Psoas muscle (tissue), 7 donors: ENCODE measurements at regions not wholly inside any gene's neighbourhood (a gene's known extent, or its start where the extent isn't known, plus 50 kb on each side); places are given as distances from the start of the nearest gene placed in this dataset.
A peak's percentile ranks its signal among the peaks of the same experiment; 100 is the strongest.

Experiments
- ATAC-seq, 4 donors: fragments of 200-7000 bp; cut with Tn5 transposase; one replicate each; pipeline ENCODE4 v1.9.1; 2020; ENCODE audit warnings: moderate library complexity in 3 of 4, mild to moderate bottlenecking in 2 of 4
- DNase-seq, 2 donors: peaks; one replicate each; pipeline ENCODE4 v3.0.0-alpha.2; 2020
- H3K27ac ChIP-seq: fragments of 200-600 bp; one replicate; pipeline ENCODE4 v1.8.0; 2022
- H3K27me3 ChIP-seq, 3 donors: fragments of 200-600 bp in 1 of 3; one replicate each; pipeline versions ENCODE4 v1.6.1 to v1.8.0; 2013 to 2022; ENCODE audit warnings: low read length in 2 of 3, mild to moderate bottlenecking in 2 of 3, moderate library complexity in 1 of 3; ENCODE audit not compliant: insufficient read depth in 3 of 3
- H3K36me3 ChIP-seq, 2 donors: fragments of 200-600 bp in 1 of 2; one replicate each; pipeline versions ENCODE4 v1.6.1 to v1.8.0; 2013 to 2022; ENCODE audit warnings: low read depth in 1 of 2, mild to moderate bottlenecking in 1 of 2, moderate library complexity in 1 of 2; ENCODE audit not compliant: insufficient read depth in 1 of 2
- H3K4me1 ChIP-seq: fragments of 200-600 bp; one replicate; pipeline ENCODE4 v1.8.0; 2022
- H3K4me3 ChIP-seq: fragments of 200-600 bp; one replicate; pipeline ENCODE4 v1.8.0; 2022; ENCODE audit warnings: mild to moderate bottlenecking
- H3K9me3 ChIP-seq: fragments of 200-600 bp; one replicate; pipeline ENCODE4 v1.8.0; 2022
- WGBS, 3 donors: extraction: QIAGEN DNeasy Blood & Tissue Kit; methylation state at CpG; one replicate each; pipeline versions ENCODE4 v1.1.6 to v1.1.7; 2013; 5-methylcytosine and 5-hydroxymethylcytosine counted together
- intact Hi-C, 2 donors: fragments of 100-400 bp; cut with DNase I; formaldehyde crosslinking; loops; one replicate each; pipeline versions ENCODE4 v1.11.0 to v1.14.2; 2022
- TF ChIP-seq, protein P1 (sequence below): fragments of 200-600 bp; IDR thresholded peaks from one replicate; pipeline ENCODE4 v1.8.0; 2022; ENCODE audit warnings: antibody characterized with exemption
- donor health status: healthy with polysubstance abuse.
- donor health status: DM: no; HTN: no; CAD: no; lungs with moderate emphysema.
- donor health status: Bipolar disorder and iron deficiency.
- donor health status: healthy.
- donor health status: DM: yes; HTN: yes; CAD: no.
- donor health status: DM: no; HTN: no; CAD: no.
- donor health status: DM: yes; HTN: yes; CAD: no.

DNA sequence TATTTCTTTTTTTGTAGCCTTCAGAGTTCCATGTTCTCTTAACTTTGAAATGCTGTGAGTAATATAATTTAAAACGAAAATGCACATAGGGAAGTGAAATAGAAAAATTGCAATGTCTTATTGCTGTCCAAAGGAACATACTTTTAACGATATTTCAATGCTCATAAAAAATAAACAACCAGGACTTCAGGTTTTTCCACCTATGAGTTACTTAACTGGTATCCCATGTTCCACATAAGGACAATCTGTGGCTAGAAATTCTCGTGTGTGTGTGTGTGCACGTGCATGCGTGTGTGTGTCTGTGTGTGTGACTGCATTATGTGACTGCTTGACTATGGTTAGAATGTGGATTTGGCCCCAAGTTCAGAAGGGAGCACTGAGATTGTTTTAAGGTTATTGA, 200.8 kb upstream of the ADGRL4 start:
- ATAC-seq (no peak), DNase-seq (no peak)
- Histone ChIP-seq H3K27ac (no peak overlapping the region), H3K27me3 (no peaks in the 10 kb centered on the region), H3K36me3 (no peaks in the 10 kb centered on the region), H3K4me3 (no peak overlapping the region), H3K4me1 (no peaks in the 10 kb centered on the region), H3K9me3 (no peaks in the 10 kb centered on the region)
- 84 to 92% (median 84%) methylated on average over 5 of the region's 5 CpGs for WGBS, 3 donors
- intact Hi-C loops, result no loop called here
- TF ChIP-seq, protein P1, sequence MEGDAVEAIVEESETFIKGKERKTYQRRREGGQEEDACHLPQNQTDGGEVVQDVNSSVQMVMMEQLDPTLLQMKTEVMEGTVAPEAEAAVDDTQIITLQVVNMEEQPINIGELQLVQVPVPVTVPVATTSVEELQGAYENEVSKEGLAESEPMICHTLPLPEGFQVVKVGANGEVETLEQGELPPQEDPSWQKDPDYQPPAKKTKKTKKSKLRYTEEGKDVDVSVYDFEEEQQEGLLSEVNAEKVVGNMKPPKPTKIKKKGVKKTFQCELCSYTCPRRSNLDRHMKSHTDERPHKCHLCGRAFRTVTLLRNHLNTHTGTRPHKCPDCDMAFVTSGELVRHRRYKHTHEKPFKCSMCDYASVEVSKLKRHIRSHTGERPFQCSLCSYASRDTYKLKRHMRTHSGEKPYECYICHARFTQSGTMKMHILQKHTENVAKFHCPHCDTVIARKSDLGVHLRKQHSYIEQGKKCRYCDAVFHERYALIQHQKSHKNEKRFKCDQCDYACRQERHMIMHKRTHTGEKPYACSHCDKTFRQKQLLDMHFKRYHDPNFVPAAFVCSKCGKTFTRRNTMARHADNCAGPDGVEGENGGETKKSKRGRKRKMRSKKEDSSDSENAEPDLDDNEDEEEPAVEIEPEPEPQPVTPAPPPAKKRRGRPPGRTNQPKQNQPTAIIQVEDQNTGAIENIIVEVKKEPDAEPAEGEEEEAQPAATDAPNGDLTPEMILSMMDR, result no peak

DNA sequence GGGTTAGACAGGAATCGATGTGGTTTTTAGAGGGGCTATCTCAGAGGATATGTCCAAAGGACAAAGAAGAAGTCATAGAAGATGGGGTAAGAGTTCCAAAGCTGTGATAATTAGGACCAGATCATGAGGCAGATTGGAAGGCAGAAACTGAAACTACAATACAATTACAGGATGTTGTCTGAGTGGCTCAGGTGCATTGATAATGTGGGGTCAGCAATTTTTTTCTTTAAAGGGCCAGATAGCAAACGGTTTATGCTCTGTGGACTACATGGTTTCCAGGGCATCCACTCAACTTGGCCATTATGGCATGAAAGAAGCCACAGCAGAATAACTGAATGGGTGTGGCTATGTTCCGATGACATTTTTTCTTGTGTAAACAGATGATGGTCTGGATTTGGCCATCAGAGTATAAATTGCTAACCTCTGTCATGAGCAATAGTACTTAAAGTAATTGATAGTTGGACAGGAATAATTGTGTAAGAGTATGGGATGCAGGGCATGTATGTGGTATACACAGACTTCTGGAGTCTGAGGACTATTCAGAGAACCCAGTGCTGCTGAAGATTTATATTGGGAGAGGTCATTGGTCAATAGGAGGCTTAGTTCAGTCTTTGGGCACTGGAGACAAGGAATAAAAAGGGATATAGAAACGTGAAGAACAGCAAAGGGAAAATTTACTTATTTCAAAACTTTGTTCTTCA, 198.4 kb upstream of the ADGRL4 start:
- ATAC-seq (no peak), DNase-seq (no peak)
- Histone ChIP-seq H3K4me1 (no peaks in the 10 kb centered on the region), H3K27ac (no peak overlapping the region), H3K4me3 (no peak overlapping the region), H3K27me3 (no peaks in the 10 kb centered on the region), H3K36me3 (no peaks in the 10 kb centered on the region), H3K9me3 (no peaks in the 10 kb centered on the region)
- intact Hi-C loops, result no loop called here
- TF ChIP-seq, protein P1, result no peak
- WGBS, 3 donors, result 50 to 59% (median 58%) methylated on average over 4 of the region's 4 CpGs

DNA sequence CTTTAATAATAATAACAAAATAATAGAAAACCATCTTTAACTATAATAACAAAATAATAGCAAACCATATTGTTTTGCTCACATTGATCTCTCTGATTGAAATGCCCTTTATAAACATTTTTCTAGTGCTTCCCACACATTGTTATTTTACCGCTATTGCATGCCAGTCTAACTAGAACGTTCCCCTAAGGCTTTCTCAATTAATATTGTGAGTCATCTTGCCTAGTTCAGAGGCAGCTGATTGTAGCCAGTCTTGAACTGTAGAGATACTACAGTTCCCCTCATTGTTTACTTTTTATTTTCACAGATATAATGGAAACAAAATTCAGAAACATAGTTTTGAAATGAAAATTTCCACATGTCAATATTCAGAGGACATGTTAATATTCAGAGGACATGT, 192.3 kb upstream of the ADGRL4 start:
- Histone ChIP-seq H3K4me3 (no peak overlapping the region), H3K4me1 (no peaks in the 10 kb centered on the region), H3K36me3 (no peaks in the 10 kb centered on the region), H3K27me3 (no peaks in the 10 kb centered on the region), H3K9me3 (no peaks in the 10 kb centered on the region), H3K27ac (no peak overlapping the region)
- intact Hi-C loops, result no loop called here
- no peak for ATAC-seq
- TF ChIP-seq, protein P1, result no peak
- DNase-seq, result no peak
- 35 to 60% (median 51%) methylated on average over 2 of the region's 2 CpGs for WGBS, 3 donors

DNA sequence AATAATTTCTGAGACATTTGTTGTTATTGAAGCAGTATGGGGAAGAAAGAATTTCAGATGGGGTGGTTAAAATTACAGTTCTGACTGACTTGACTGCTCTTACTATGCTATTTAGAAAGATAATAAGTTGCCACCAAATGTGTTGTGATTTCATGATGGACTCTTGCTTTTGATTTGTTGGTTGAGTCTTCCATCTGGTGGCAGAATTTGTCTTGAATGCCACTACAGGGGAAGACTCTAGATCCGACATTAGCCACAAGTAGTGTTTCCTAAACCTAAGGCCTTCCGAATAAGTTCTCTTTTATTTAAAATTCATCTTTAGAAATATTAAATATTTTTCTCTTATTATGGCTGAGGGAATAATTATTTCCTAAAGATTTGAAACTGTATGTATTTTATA, 190.9 kb upstream of the ADGRL4 start:
- Histone ChIP-seq H3K27ac (no peak overlapping the region), H3K4me3 (no peak overlapping the region), H3K9me3 (no peaks in the 10 kb centered on the region), H3K4me1 (no peaks in the 10 kb centered on the region), H3K27me3 (no peaks in the 10 kb centered on the region), H3K36me3 (no peaks in the 10 kb centered on the region)
- ATAC-seq, result no peak
- TF ChIP-seq, protein P1, result peak; percentile 29
- intact Hi-C loops, result loop anchor here in 1 of 2 donors (2.0 kb wide), 1 partner anchor 357 kb away; no protein-coding TSS in a partner anchor
- WGBS, 3 donors, result 63 to 71% (median 70%) methylated on average over 2 of the region's 2 CpGs
- no peak for DNase-seq

DNA sequence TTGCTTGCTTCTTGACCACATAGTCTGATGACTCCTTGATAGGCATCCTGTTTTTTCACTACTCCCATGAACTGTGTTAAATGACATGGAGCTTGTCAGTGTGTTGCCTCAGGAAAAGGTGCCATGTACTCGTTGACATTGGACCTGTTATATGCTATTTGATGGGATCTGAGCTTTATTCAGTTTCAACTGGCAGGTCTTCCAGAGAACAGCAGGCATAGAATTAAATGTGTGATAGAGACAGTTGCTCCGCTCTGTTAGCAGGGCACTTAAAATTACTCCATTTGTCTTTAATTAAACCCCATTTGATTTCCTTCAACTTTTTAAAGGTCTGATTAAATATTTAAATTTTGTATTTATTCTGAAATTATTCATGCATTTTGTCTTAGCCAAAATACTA, 189.7 kb upstream of the ADGRL4 start:
- DNase-seq (no peak), ATAC-seq (no peak)
- Histone ChIP-seq H3K27me3 (no peaks in the 10 kb centered on the region), H3K9me3 (no peaks in the 10 kb centered on the region), H3K4me3 (no peak overlapping the region), H3K27ac (no peak overlapping the region), H3K36me3 (no peaks in the 10 kb centered on the region), H3K4me1 (no peaks in the 10 kb centered on the region)
- WGBS, 3 donors, result 77 to 83% (median 77%) methylated on average over 2 of the region's 2 CpGs
- TF ChIP-seq, protein P1, result no peak
- intact Hi-C loops, result loop anchor here in 1 of 2 donors (2.0 kb wide), 1 partner anchor 355 kb away; no protein-coding TSS in a partner anchor
